ENCODE measurements at regions not wholly inside any gene's neighbourhood (a gene's known extent, or its start where the extent isn't known, plus 50 kb on each side); places are given as distances from the start of the nearest gene placed in this dataset.
"Not testable (repeated sequence)": the region's sequence is repeated elsewhere in the genome, so short reads cannot be mapped to it uniquely, and the experiment has no call there.

DNA sequence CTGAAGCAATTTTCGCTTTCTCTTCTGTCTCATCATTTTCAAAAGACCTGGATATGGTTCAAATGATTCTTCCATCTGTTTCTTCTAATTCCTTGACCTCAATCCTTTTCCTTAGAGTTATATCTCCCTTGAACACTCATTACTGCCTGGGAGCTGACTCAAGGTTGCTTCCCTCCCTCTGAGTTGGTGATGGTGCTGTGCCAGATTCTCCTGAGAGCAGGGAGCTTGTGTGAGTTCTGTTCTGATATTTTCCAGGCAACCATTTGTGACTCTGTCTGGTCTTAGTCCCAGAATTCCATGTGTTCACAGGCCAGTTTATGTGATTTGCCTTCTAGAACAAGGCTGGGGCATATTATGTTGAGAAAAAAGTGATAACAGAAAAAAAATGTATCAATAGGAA, 505.1 kb upstream of the SYT1 start:
- DNase-seq (ENCODE audit: low spot score) = no peak
- in situ Hi-C loops (cut with MboI; ENCODE audit: low sequenced_read_pairs, unreplicated experiment) = no loop called here

DNA sequence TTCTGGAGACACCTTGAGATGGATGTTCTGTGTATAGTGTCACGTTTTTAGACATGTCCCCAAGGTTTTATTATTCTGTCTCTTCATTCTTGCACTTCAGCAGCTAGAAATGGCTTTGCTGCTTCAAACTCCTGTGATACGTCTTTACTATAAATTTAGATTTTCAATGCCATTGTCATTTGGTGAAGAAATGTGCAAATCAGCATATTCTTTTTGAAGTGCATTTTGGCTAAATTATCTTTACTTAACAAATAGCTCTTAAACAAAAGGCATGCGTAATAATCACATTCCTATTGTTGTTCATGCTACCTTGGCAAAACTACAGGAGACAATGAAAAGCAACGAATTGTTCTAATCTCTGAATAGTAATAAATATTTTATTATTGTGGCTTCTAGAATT, 502.9 kb upstream of the SYT1 start:
- in situ Hi-C loops (cut with MboI; ENCODE audit: low sequenced_read_pairs, unreplicated experiment) = no loop called here
- DNase-seq (ENCODE audit: low spot score) = no peak
- TF ChIP-seq, protein P1, sequence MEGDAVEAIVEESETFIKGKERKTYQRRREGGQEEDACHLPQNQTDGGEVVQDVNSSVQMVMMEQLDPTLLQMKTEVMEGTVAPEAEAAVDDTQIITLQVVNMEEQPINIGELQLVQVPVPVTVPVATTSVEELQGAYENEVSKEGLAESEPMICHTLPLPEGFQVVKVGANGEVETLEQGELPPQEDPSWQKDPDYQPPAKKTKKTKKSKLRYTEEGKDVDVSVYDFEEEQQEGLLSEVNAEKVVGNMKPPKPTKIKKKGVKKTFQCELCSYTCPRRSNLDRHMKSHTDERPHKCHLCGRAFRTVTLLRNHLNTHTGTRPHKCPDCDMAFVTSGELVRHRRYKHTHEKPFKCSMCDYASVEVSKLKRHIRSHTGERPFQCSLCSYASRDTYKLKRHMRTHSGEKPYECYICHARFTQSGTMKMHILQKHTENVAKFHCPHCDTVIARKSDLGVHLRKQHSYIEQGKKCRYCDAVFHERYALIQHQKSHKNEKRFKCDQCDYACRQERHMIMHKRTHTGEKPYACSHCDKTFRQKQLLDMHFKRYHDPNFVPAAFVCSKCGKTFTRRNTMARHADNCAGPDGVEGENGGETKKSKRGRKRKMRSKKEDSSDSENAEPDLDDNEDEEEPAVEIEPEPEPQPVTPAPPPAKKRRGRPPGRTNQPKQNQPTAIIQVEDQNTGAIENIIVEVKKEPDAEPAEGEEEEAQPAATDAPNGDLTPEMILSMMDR (IDR thresholded peaks at IDR 0.05; ENCODE audit: borderline replicate concordance, control extremely low read depth, extremely low read depth, insufficient read depth, missing control alignments) = no peak

More for the DNA sequence above, 505.1 kb upstream of the SYT1 start:
- TF ChIP-seq, protein P1 (IDR thresholded peaks at IDR 0.05; ENCODE audit: borderline replicate concordance, control extremely low read depth, extremely low read depth, insufficient read depth, missing control alignments) = no peak

DNA sequence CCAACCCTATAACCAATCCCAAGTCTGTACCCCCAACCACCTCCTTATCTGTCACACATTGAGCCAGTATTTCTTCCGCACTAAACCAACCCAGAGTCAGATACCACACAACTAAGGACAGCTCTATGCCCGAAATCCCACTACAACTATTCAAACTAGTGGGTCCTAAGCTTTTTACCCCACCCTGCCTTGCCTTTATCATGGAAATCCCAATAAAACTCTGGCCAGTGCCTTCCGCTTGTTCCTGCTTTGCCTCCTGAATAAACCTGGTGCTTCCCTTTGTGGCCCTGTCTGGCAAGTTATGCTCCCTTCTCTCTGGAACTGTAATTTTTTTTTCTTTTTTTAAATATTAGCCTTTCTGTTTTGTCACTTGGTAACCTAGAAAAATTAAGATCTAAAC, 493.3 kb upstream of the SYT1 start:
- TF ChIP-seq, protein P1 (IDR thresholded peaks at IDR 0.05; ENCODE audit: borderline replicate concordance, control extremely low read depth, extremely low read depth, insufficient read depth, missing control alignments) = no peak
- in situ Hi-C loops (cut with MboI; ENCODE audit: low sequenced_read_pairs, unreplicated experiment) = no loop called here
- DNase-seq (ENCODE audit: low spot score) = no peak

DNA sequence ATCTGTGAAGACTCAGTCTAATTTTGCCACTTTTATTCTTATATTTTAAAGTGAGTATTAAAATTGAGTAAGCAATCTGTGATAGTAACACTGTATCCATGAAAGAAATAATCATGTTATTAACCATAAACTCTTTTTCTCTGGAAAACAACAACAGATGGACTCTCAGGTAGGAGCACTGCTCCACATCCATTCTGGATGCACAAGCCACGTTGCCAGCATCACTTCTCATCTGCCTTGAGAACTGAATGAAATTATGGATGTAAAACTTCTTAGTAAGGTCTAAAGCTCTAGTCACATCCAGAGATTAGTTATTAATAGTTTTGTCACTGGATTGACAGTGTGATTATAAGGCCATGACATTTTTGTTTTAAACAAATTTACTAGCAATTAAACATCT, 489.1 kb upstream of the SYT1 start:
- TF ChIP-seq, protein P1 (IDR thresholded peaks at IDR 0.05; ENCODE audit: borderline replicate concordance, control extremely low read depth, extremely low read depth, insufficient read depth, missing control alignments) = no peak
- no peak for DNase-seq (ENCODE audit: low spot score)
- in situ Hi-C loops (cut with MboI; ENCODE audit: low sequenced_read_pairs, unreplicated experiment) = no loop called here

DNA sequence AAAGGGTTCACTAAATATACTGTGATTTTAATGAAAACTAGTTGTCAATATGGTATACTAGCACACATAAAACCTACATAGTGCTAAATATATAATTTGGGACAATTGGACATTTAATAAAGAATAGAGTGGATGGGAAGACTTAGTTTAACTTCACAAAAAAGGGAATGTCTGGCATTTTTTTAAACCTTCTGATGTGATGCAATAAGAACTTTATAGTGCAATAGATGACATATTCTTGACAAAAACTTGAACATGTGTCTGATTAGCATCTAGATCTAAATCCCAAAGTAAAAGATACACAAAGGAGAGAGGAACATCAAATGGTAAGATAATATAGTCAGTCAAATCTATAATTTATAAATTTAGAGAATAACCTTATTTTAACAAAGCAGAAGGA, 488.3 kb upstream of the SYT1 start:
- TF ChIP-seq, protein P1 (IDR thresholded peaks at IDR 0.05; ENCODE audit: borderline replicate concordance, control extremely low read depth, extremely low read depth, insufficient read depth, missing control alignments) = no peak
- DNase-seq (ENCODE audit: low spot score) = no peak
- in situ Hi-C loops (cut with MboI; ENCODE audit: low sequenced_read_pairs, unreplicated experiment) = no loop called here

DNA sequence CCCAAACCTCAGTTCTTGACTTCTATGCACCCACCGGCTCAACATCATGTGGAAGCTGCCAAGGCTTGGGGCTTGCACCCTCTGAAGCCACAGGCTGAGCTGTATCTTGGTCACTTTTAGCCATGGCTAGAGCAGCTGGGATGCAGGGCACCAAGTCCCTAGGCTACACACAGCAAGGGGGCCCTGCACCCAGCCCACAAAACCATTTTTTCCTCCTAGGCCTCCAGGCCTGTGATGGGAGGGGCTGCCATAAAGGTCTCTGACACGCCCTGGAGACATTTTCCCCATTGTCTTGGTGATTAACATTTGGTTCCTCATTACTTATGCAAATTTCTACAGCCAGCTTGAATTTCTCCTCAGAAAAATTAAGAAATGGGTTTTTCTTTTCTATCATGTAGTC, 485.5 kb upstream of the SYT1 start:
- DNase-seq (ENCODE audit: low spot score); in situ Hi-C loops (cut with MboI; ENCODE audit: low sequenced_read_pairs, unreplicated experiment): not testable (repeated sequence)

- TF ChIP-seq, protein P1 (IDR thresholded peaks at IDR 0.05; ENCODE audit: borderline replicate concordance, control extremely low read depth, extremely low read depth, insufficient read depth, missing control alignments) = no peak
- in situ Hi-C loops (cut with MboI; ENCODE audit: low sequenced_read_pairs, unreplicated experiment) = no loop called here
- DNase-seq (ENCODE audit: low spot score) = no peak
These were observed 481.2 kb upstream of the SYT1 start for GRCh38 chr12:78383414-78383813.
